HCT116 (cell line): ENCODE measurements at regions not wholly inside any gene's neighbourhood (a gene's known extent, or its start where the extent isn't known, plus 50 kb on each side); places are given as distances from the start of the nearest gene placed in this dataset.

Experiments used
- ATAC-seq: fragments of 200-7000 bp; cut with Tn5 transposase; 2 replicates; pipeline ENCODE4 v1.9.1; 2020; ENCODE audit warnings: mild to moderate bottlenecking, moderate library complexity
- BruUV-seq: library from RNA; stranded (reverse); fragments of 400-500 nt; replicated peaks from 2 replicates; lab custom pipeline; 2021; lab: Mats Ljungman, UMichigan
- CTCF ChIA-PET: fragments of 300-600 bp; sonication (Branson Sonifier 250); formaldehyde crosslinking; loops from one replicate; lab custom pipeline; 2021; ENCODE audit warnings: antibody characterized with exemption; lab: Charles Lee
- POLR2A ChIA-PET: fragments of 300-600, 350-600 bp; sonication (Branson Sonifier 250); formaldehyde crosslinking; loops from one replicate; lab custom pipeline; 2021; ENCODE audit warnings: antibody characterized with exemption; lab: Charles Lee
- RAD21 ChIA-PET, 2 experiments: fragments of 300-600 bp; sonication (Branson Sonifier 250); formaldehyde crosslinking; loops; one replicate each; lab custom pipeline; 2023; ENCODE audit warnings: low total read pairs in 2 of 2; ENCODE audit not compliant: uncharacterized antibody in 2 of 2, unreplicated experiment in 2 of 2, low non-redundant PET in 1 of 2; lab: Charles Lee
- DNase-seq: peaks from one replicate; pipeline ENCODE4 v3.0.0-alpha.2; 2010; ENCODE audit warnings: low read depth, low spot score
- H2AFZ ChIP-seq: fragments of 200-600 bp; shearing (Covaris generic), sonication (generic); 2 replicates; pipeline ENCODE4 v1.6.1; 2017; ENCODE audit warnings: low read depth, mixed run types, mixed read lengths, antibody characterized with exemption, low read length; ENCODE audit not compliant: poor library complexity, severe bottlenecking
- H3K27ac ChIP-seq: 2 replicates; pipeline ENCODE4 v1.5.1; 2012; ENCODE audit warnings: low read depth, low read length
- H3K27me3 ChIP-seq: fragments of 200-600 bp; sonication (generic); 2 replicates; pipeline ENCODE4 v1.6.1; 2016; ENCODE audit warnings: mixed run types, low read length, mixed read lengths; ENCODE audit not compliant: insufficient read depth
- H3K36me3 ChIP-seq, 2 experiments: fragments of 200-500 bp in 1 of 2; fragments of 200-600 bp in 1 of 2; sonication (Bioruptor generic) in 1 of 2; sonication (generic) in 1 of 2; 2 replicates each; pipeline versions ENCODE4 v1.5.1 to v1.6.1; 2014 to 2016; ENCODE audit warnings: low read length in 2 of 2, inconsistent platforms in 1 of 2, mixed read lengths in 1 of 2, mixed run types in 1 of 2; ENCODE audit not compliant: insufficient read depth in 2 of 2, control insufficient read depth in 1 of 2
- H3K4me1 ChIP-seq, 2 experiments: fragments of 200-600 bp in 1 of 2; sonication (generic) in 1 of 2; 2 replicates each; pipeline versions ENCODE4 v1.5.1 to v1.6.1; 2012 to 2017; ENCODE audit warnings: low read length in 2 of 2, inconsistent platforms in 1 of 2, mild to moderate bottlenecking in 1 of 2, mixed read lengths in 1 of 2, mixed run types in 1 of 2, moderate library complexity in 1 of 2; ENCODE audit not compliant: insufficient read depth in 2 of 2, control insufficient read depth in 1 of 2
- H3K4me2 ChIP-seq: fragments of 200-600 bp; sonication (generic); 2 replicates; pipeline ENCODE4 v1.6.1; 2017; ENCODE audit warnings: mixed run types, low read length, mixed read lengths
- H3K4me3 ChIP-seq, 2 experiments: fragments of 200-600 bp in 1 of 2; sonication (generic) in 1 of 2; replicated peaks in 1 of 2; 2 replicates each; pipeline ENCODE4 v1.5.1; 2011 to 2016; ENCODE audit warnings: low read length in 2 of 2, control low read depth in 1 of 2, low read depth in 1 of 2, mild to moderate bottlenecking in 1 of 2, mixed read lengths in 1 of 2, mixed run types in 1 of 2
- H3K79me2 ChIP-seq: fragments of 200-600 bp; sonication (generic); 2 replicates; pipeline ENCODE4 v1.6.1; 2017; ENCODE audit warnings: mild to moderate bottlenecking, mixed run types, low read length, moderate library complexity, mixed read lengths; ENCODE audit not compliant: insufficient read depth
- H3K9ac ChIP-seq: fragments of 200-600 bp; sonication (generic); 2 replicates; pipeline ENCODE4 v1.6.1; 2016; ENCODE audit warnings: low read length, mixed read lengths
- H3K9me2 ChIP-seq: fragments of 200-600 bp; sonication (generic), shearing (Covaris generic); 2 replicates; pipeline ENCODE4 v1.6.1; 2017; ENCODE audit warnings: mixed run types, mild to moderate bottlenecking, moderate library complexity; ENCODE audit not compliant: insufficient read depth
- H3K9me3 ChIP-seq, 2 experiments: fragments of 200-500 bp in 1 of 2; fragments of 200-600 bp in 1 of 2; sonication (Bioruptor generic) in 1 of 2; sonication (generic) in 1 of 2; 2 replicates each; pipeline ENCODE4 v1.6.1; 2014 to 2017; ENCODE audit warnings: low read length in 2 of 2, mixed read lengths in 2 of 2, inconsistent platforms in 1 of 2, low read depth in 1 of 2, mild to moderate bottlenecking in 1 of 2, mixed run types in 1 of 2, moderate library complexity in 1 of 2; ENCODE audit not compliant: control insufficient read depth in 1 of 2, insufficient read depth in 1 of 2
- H4K20me1 ChIP-seq: fragments of 200-600 bp; sonication (generic), shearing (Covaris generic); 2 replicates; pipeline ENCODE4 v1.6.1; 2017; ENCODE audit warnings: mixed run types, mild to moderate bottlenecking, moderate library complexity; ENCODE audit not compliant: insufficient read depth
- CEBPB ChIP-seq: IDR thresholded peaks from 2 replicates; pipeline ENCODE4 v1.6.1; 2012; ENCODE audit warnings: low read depth
- ELF1 ChIP-seq: IDR thresholded peaks from 2 replicates; pipeline ENCODE4 v1.6.1; 2012; ENCODE audit warnings: low read depth, borderline replicate concordance
- EZH2 ChIP-seq: fragments of 200-600 bp; sonication (generic); IDR thresholded peaks from 2 replicates; pipeline ENCODE4 v1.6.1; 2017; ENCODE audit warnings: antibody characterized with exemption, mixed run types
- FOSL1 ChIP-seq: IDR thresholded peaks from 2 replicates; pipeline ENCODE4 v1.6.1; 2012; ENCODE audit warnings: low read depth
- MAX ChIP-seq: IDR thresholded peaks from 2 replicates; pipeline ENCODE4 v1.6.1; 2012
- POLR2A ChIP-seq: IDR thresholded peaks from 2 replicates; pipeline ENCODE4 v1.7.0; 2011; ENCODE audit warnings: borderline replicate concordance; ENCODE audit not compliant: insufficient read depth, insufficient read length; ENCODE audit errors: extremely low read depth
- RAD21 ChIP-seq: IDR thresholded peaks from 2 replicates; pipeline ENCODE4 v1.6.1; 2012; ENCODE audit warnings: low read depth, mild to moderate bottlenecking
- SIN3A ChIP-seq: IDR thresholded peaks from 2 replicates; pipeline ENCODE4 v1.6.1; 2012; ENCODE audit warnings: low read depth
- SP1 ChIP-seq: IDR thresholded peaks from 2 replicates; pipeline ENCODE4 v1.6.1; 2012; ENCODE audit warnings: low read depth
- TCF7L2 ChIP-seq: IDR thresholded peaks from 2 replicates; pipeline ENCODE4 v1.7.0; 2011; ENCODE audit warnings: borderline replicate concordance, inconsistent platforms; ENCODE audit not compliant: insufficient read depth, insufficient read length; ENCODE audit errors: extremely low read depth
- ZNF274 ChIP-seq: fragments of 200-500 bp; sonication (Bioruptor generic); IDR thresholded peaks from 2 replicates; pipeline ENCODE4 v1.6.1; 2014; ENCODE audit warnings: mild to moderate bottlenecking, low read depth, low read length, inconsistent platforms
- intact Hi-C: fragments of 100-400 bp; cut with micrococcal nuclease; formaldehyde crosslinking; loops from 2 replicates; pipeline ENCODE4 v1.10.0; 2022
- TF ChIP-seq, protein P1 (sequence below): IDR thresholded peaks from 2 replicates; pipeline ENCODE4 v1.6.1; 2012
- TF ChIP-seq, protein P2 (sequence below): IDR thresholded peaks from 2 replicates; pipeline ENCODE4 v1.6.1; 2011; ENCODE audit warnings: mild to moderate bottlenecking, low read length, moderate library complexity; ENCODE audit not compliant: insufficient replicate concordance; ENCODE audit errors: extremely low read depth

DNA sequence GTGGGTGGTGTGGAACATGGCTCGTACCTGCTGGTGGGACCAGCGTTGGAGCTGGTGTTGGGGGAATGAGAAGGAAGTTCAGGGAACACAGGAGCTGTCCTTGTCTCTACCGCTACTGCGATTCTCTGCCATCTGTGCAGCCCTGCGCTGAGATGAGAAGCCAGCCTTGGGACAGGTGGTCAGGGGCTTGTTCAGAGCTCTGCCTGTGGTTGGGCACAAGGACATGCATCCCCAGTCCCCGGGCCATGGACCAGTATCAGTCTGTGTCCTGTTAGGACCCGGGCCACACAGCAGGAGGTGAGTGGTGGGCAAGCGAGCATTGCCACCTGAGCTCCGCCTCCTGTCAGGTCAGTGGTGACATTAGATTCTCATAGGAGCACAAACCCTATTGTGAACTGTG is 164.4 kb downstream of the TSN start:
- CTCF ChIA-PET = no interaction called here
- RAD21 ChIA-PET = no interaction called here
- no peaks in the 10 kb centered on the region for H3K4me1 ChIP-seq
- POLR2A ChIA-PET = no interaction called here
- TF ChIP-seq, protein P1, sequence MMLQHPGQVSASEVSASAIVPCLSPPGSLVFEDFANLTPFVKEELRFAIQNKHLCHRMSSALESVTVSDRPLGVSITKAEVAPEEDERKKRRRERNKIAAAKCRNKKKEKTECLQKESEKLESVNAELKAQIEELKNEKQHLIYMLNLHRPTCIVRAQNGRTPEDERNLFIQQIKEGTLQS = no peak
- TF ChIP-seq SP1 (no peak), EZH2 (no peak), FOSL1 (no peak), MAX (no peak), ZNF274 (no peak), SIN3A (no peak)
- TF ChIP-seq, protein P2, sequence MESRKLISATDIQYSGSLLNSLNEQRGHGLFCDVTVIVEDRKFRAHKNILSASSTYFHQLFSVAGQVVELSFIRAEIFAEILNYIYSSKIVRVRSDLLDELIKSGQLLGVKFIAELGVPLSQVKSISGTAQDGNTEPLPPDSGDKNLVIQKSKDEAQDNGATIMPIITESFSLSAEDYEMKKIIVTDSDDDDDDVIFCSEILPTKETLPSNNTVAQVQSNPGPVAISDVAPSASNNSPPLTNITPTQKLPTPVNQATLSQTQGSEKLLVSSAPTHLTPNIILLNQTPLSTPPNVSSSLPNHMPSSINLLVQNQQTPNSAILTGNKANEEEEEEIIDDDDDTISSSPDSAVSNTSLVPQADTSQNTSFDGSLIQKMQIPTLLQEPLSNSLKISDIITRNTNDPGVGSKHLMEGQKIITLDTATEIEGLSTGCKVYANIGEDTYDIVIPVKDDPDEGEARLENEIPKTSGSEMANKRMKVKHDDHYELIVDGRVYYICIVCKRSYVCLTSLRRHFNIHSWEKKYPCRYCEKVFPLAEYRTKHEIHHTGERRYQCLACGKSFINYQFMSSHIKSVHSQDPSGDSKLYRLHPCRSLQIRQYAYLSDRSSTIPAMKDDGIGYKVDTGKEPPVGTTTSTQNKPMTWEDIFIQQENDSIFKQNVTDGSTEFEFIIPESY = no peak
- TF ChIP-seq, all 23 proteins: peak for 0
- H3K4me3 ChIP-seq = no peak overlapping the region
- H3K9me3 ChIP-seq = no peaks in the 10 kb centered on the region
- no peak overlapping the region for H2AFZ ChIP-seq
- intact Hi-C loops = no loop called here
- no peaks in the 10 kb centered on the region for H3K36me3 ChIP-seq
- no peaks in the 10 kb centered on the region for H3K79me2 ChIP-seq
- H3K27me3 ChIP-seq = peaks cover 6% of the 10 kb centered on the region; the same call in 1 of the 2 replicates
- no peak overlapping the region for H3K9ac ChIP-seq
- no peak overlapping the region for H3K4me2 ChIP-seq
- H4K20me1 ChIP-seq = no peaks in the 10 kb centered on the region
- BruUV-seq = no TSS peak
- no peaks in the 10 kb centered on the region for H3K9me2 ChIP-seq
- H3K27ac ChIP-seq = no peak overlapping the region
- no peak for DNase-seq
- ATAC-seq = no peak

DNA sequence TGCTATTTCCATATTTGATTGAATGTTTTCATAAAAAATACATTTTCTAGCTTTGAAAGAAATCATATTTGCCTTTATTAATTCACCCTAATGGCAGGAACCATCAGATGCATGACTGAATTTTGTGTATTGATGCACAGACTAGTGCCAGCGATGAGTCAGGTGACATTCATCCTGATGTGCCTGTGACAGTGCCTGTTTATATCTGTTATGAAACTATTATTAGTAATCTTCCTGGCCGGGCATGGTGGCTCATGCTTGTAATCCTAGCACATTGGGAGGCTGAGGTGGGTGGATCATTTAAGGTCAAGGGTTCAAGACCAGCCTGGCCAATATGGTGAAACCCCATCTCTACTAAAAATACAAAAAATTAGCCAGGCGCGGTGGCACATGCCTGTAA is 170.0 kb downstream of the TSN start:
- Histone ChIP-seq H3K9ac (no peak overlapping the region), H3K4me1 (no peaks in the 10 kb centered on the region), H3K79me2 (no peaks in the 10 kb centered on the region), H3K4me2 (no peak overlapping the region), H4K20me1 (no peaks in the 10 kb centered on the region), H2AFZ (no peak overlapping the region), H3K27me3 (peaks cover 20% of the 10 kb centered on the region), H3K27ac (no peak overlapping the region), H3K9me3 (no peaks in the 10 kb centered on the region), H3K36me3 (no peaks in the 10 kb centered on the region), H3K4me3 (no peak overlapping the region), H3K9me2 (no peaks in the 10 kb centered on the region)
- no peak for DNase-seq
- ChIA-PET CTCF (no interaction called here), RAD21 (no interaction called here), POLR2A (no interaction called here)
- ATAC-seq = no peak
- TF ChIP-seq SP1 = no peak
- TF ChIP-seq POLR2A = no peak
- no peak for TF ChIP-seq MAX
- no peak for TF ChIP-seq SIN3A
- no peak for TF ChIP-seq RAD21
- TF ChIP-seq TCF7L2 = no peak
- TF ChIP-seq CEBPB = no peak
- TF ChIP-seq EZH2 = no peak
- TF ChIP-seq ELF1 = no peak
- TF ChIP-seq, protein P2 = no peak
- no TSS peak for BruUV-seq
- intact Hi-C loops = no loop called here
